IMR-90 (cell line): ENCODE measurements at regions not wholly inside any gene's neighbourhood (a gene's known extent, or its start where the extent isn't known, plus 50 kb on each side); places are given as distances from the start of the nearest gene placed in this dataset.

Experiments
- ATAC-seq: fragments of 200-7000 bp; cut with Tn5 transposase; 2 replicates; pipeline ENCODE4 v1.9.1; 2020; ENCODE audit warnings: low read depth, mild to moderate bottlenecking, moderate library complexity
- BruUV-seq: library from RNA; stranded (reverse); fragments of 400-500 nt; replicated peaks from 2 replicates; lab custom pipeline; 2021; lab: Mats Ljungman, UMichigan
- CTCF ChIA-PET: fragments of 300-600 bp; formaldehyde crosslinking; extraction: SDS; loops from one replicate; lab custom pipeline; 2021; ENCODE audit warnings: antibody characterized with exemption; lab: Yijun Ruan, JAX
- POLR2A ChIA-PET: fragments of 300-600 bp; sonication (Branson Sonifier 250); formaldehyde crosslinking; loops from one replicate; lab custom pipeline; 2022; ENCODE audit warnings: antibody characterized with exemption; ENCODE audit not compliant: unreplicated experiment; lab: Charles Lee
- DNase-seq: peaks from one replicate; pipeline ENCODE4 v3.0.0; 2013
- H2AFZ ChIP-seq: replicated peaks from 2 replicates; pipeline ENCODE3; 2013; ENCODE audit warnings: low read length, mild to moderate bottlenecking; ENCODE audit not compliant: poor library complexity
- H2AK5ac ChIP-seq: 2 replicates; pipeline ENCODE4 v1.6.1; 2013; ENCODE audit warnings: low read depth, low read length, inconsistent platforms
- H2AK9ac ChIP-seq: replicated peaks from 2 replicates; pipeline ENCODE3; 2013; ENCODE audit warnings: mild to moderate bottlenecking, low read depth, low read length, moderate library complexity; ENCODE audit not compliant: poor library complexity
- H2BK120ac ChIP-seq: 2 replicates; pipeline ENCODE4 v1.6.1; 2013; ENCODE audit warnings: low read depth, low read length, inconsistent platforms
- H2BK15ac ChIP-seq: 3 replicates; pipeline ENCODE4 v1.6.1; 2013; ENCODE audit warnings: low read depth, low read length, inconsistent platforms
- H2BK20ac ChIP-seq: 2 replicates; pipeline ENCODE4 v1.6.1; 2013; ENCODE audit warnings: low read depth, mild to moderate bottlenecking, inconsistent platforms, low read length, moderate library complexity
- H2BK5ac ChIP-seq: 2 replicates; pipeline ENCODE4 v1.6.1; 2013; ENCODE audit warnings: mild to moderate bottlenecking, low read depth, low read length, inconsistent platforms; ENCODE audit not compliant: poor library complexity, severe bottlenecking
- H3K14ac ChIP-seq: replicated peaks from 2 replicates; pipeline ENCODE4 v1.6.1; 2013; ENCODE audit warnings: low read depth, low read length, inconsistent platforms
- H3K18ac ChIP-seq: 2 replicates; pipeline ENCODE4 v1.6.1; 2013; ENCODE audit warnings: low read depth, low read length, control low read depth
- H3K23ac ChIP-seq: 2 replicates; pipeline ENCODE4 v1.6.1; 2013; ENCODE audit warnings: low read depth, low read length, inconsistent platforms
- H3K27ac ChIP-seq: 2 replicates; pipeline ENCODE4 v1.5.1; 2013; ENCODE audit warnings: mild to moderate bottlenecking, control low read depth, low read length; ENCODE audit not compliant: insufficient read depth
- H3K27me3 ChIP-seq: 2 replicates; pipeline ENCODE4 v1.6.1; 2013; ENCODE audit warnings: low read length; ENCODE audit not compliant: control insufficient read depth, insufficient read depth
- H3K36me3 ChIP-seq: 2 replicates; pipeline ENCODE4 v1.6.1; 2013; ENCODE audit warnings: low read length, mixed read lengths; ENCODE audit not compliant: control insufficient read depth, insufficient read depth
- H3K4ac ChIP-seq: 2 replicates; pipeline ENCODE4 v1.6.1; 2013; ENCODE audit warnings: low read depth, low read length, inconsistent platforms
- H3K4me1 ChIP-seq: 2 replicates; pipeline ENCODE4 v1.6.1; 2013; ENCODE audit warnings: low read length, mixed read lengths; ENCODE audit not compliant: control insufficient read depth, insufficient read depth
- H3K4me2 ChIP-seq: 2 replicates; pipeline ENCODE4 v1.6.1; 2013; ENCODE audit warnings: low read depth, mild to moderate bottlenecking, control low read depth, low read length, moderate library complexity
- H3K4me3 ChIP-seq: 2 replicates; pipeline ENCODE4 v1.5.1; 2013; ENCODE audit warnings: low read depth, mild to moderate bottlenecking, control low read depth, low read length, moderate library complexity; ENCODE audit not compliant: insufficient read depth
- H3K56ac ChIP-seq: 2 replicates; pipeline ENCODE4 v1.6.1; 2013; ENCODE audit warnings: low read length, inconsistent platforms; ENCODE audit not compliant: insufficient read depth; ENCODE audit errors: extremely low read depth
- H3K79me1 ChIP-seq, 2 experiments: 2 replicates each; pipeline ENCODE4 v1.6.1; 2013; ENCODE audit warnings: low read length in 2 of 2, inconsistent platforms in 1 of 2, low read depth in 1 of 2
- H3K9ac ChIP-seq: 2 replicates; pipeline ENCODE4 v1.6.1; 2013; ENCODE audit warnings: low read depth, low read length, control low read depth
- H3K9me1 ChIP-seq: 2 replicates; pipeline ENCODE4 v1.6.1; 2013; ENCODE audit warnings: low read length, inconsistent platforms; ENCODE audit not compliant: insufficient read depth
- H3K9me3 ChIP-seq: 2 replicates; pipeline ENCODE4 v1.6.1; 2013; ENCODE audit warnings: low read length; ENCODE audit not compliant: control insufficient read depth, insufficient read depth
- H4K20me1 ChIP-seq: 2 replicates; pipeline ENCODE4 v1.6.1; 2013; ENCODE audit warnings: low read length, inconsistent platforms; ENCODE audit not compliant: insufficient read depth
- H4K5ac ChIP-seq: 2 replicates; pipeline ENCODE4 v1.6.1; 2013; ENCODE audit warnings: mild to moderate bottlenecking, low read depth, low read length, control low read depth
- H4K8ac ChIP-seq, 2 experiments: 2 replicates each; pipeline ENCODE4 v1.6.1; 2013; ENCODE audit warnings: low read depth in 2 of 2, low read length in 2 of 2, control low read depth in 1 of 2, inconsistent platforms in 1 of 2
- H4K91ac ChIP-seq: 2 replicates; pipeline ENCODE4 v1.6.1; 2013; ENCODE audit warnings: low read depth, low read length, inconsistent platforms; ENCODE audit not compliant: insufficient read depth
- BHLHE40 ChIP-seq: fragments of 150-350 bp; IDR thresholded peaks from 2 replicates; pipeline ENCODE4 v1.6.1; 2016; ENCODE audit warnings: mild to moderate bottlenecking, low read depth, low read length
- CEBPB ChIP-seq: IDR thresholded peaks from 2 replicates; pipeline ENCODE4 v1.6.1; 2012; ENCODE audit warnings: low read depth, low read length, improper control_type of control experiment
- CHD1 ChIP-seq: IDR thresholded peaks from 2 replicates; pipeline ENCODE4 v1.6.1; 2012; ENCODE audit warnings: low read depth, low read length, improper control_type of control experiment
- FOS ChIP-seq: fragments of 150-350 bp; IDR thresholded peaks from 2 replicates; pipeline ENCODE4 v1.6.1; 2016; ENCODE audit warnings: low read depth, low read length
- POLR2A ChIP-seq: IDR thresholded peaks from 2 replicates; pipeline ENCODE4 v1.6.1; 2012; ENCODE audit warnings: mild to moderate bottlenecking, low read depth, low read length
- RAD21 ChIP-seq: IDR thresholded peaks from 2 replicates; pipeline ENCODE4 v1.6.1; 2012; ENCODE audit warnings: low read length, improper control_type of control experiment
- RFX5 ChIP-seq: IDR thresholded peaks from 2 replicates; pipeline ENCODE4 v1.8.0; 2012; ENCODE audit warnings: low read depth, mild to moderate bottlenecking, low read length, moderate library complexity
- SMC3 ChIP-seq: fragments of 150-350 bp; IDR thresholded peaks from 2 replicates; pipeline ENCODE4 v1.6.1; 2016; ENCODE audit warnings: low read depth, mild to moderate bottlenecking, antibody characterized with exemption, low read length, moderate library complexity
- WGBS, 2 experiments: methylation state at CpG; one replicate each; pipeline versions ENCODE4 v1.1.5 to v1.1.7; 2013; ENCODE audit warnings: missing lambda C conversion rate in 2 of 2; ENCODE audit not compliant: insufficient read length in 1 of 2; ENCODE audit errors: extremely low coverage in 2 of 2; 5-methylcytosine and 5-hydroxymethylcytosine counted together
- dilution Hi-C: fragments of 300-500 bp; cut with HindIII; formaldehyde crosslinking; loops from one replicate; pipeline ENCODE4 v1.14.3; 2018; ENCODE audit warnings: low sequenced_read_pairs; ENCODE audit not compliant: unreplicated experiment
- in situ Hi-C: fragments of 300-500 bp; cut with MboI; formaldehyde crosslinking; loops from 3 replicates; pipeline ENCODE4 v1.14.3; 2019; ENCODE audit warnings: low sequenced_read_pairs, inconsistent platforms, mixed read lengths
- intact Hi-C: fragments of 100-400 bp; cut with micrococcal nuclease; formaldehyde crosslinking; loops from 2 replicates; pipeline ENCODE4 v1.10.0; 2022
- TF ChIP-seq, protein P1 (sequence below): fragments of 150-350 bp; IDR thresholded peaks from 2 replicates; pipeline ENCODE4 v1.6.1; 2017; ENCODE audit warnings: mild to moderate bottlenecking, antibody characterized with exemption, low read length, low read depth

DNA sequence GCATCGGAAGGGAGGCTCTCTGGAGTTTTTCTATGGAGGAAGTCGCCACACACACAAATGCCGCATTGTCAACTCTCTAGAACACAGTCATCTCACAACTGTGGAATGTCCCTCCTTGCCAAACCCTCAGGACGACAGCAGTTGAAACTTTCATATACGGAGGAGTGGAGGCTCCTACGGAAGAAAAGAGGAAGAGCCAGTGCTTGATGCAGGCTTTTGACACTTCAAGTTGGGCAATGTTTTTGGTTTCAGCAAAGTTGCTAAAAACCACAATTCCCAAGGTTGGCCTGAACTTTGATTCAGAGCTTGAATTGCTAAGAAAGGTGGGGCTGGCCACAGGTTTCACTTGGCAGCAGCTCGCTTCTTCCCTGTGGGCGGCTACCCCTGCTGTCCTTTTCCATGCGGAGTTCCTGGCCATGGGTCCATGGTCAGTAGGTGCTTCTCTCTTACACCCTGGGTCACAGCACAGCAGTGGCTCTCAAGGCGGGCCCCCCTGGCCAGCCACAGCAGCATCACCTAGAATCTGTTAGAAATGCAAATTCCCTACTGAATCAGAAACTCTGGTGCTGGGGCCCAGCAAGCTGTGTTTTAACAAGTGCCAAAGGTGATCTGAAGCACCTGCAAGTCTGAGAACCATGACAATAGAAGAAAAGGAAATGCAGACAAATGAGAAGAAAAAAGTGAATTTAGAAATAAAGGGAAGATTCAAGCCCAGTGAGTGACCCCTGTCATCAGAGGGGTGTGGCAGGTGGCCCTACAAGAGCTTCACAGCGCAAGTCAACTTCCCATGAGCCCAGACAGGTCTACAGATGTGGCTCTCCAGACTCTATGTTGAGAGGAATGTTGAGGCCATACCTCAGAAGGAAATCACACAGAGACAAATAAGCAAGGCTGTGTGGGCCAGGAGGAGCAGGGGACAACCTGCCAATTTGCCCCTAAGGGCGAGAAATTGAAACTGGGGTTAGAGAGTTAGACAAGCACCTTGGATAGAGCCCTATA lies 856.4 kb downstream of the RNF144A start:
- H2AFZ ChIP-seq, result no peak overlapping the region
- no peak overlapping the region for H2BK5ac ChIP-seq
- dilution Hi-C loops, result no loop called here
- H3K4me1 ChIP-seq, result no peaks in the 10 kb centered on the region
- H3K9ac ChIP-seq, result no peak overlapping the region
- no peak overlapping the region for H2BK20ac ChIP-seq
- H3K18ac ChIP-seq, result no peak overlapping the region
- BruUV-seq, result no TSS peak
- in situ Hi-C loops, result no loop called here
- no peaks in the 10 kb centered on the region for H3K27me3 ChIP-seq
- ATAC-seq (no peak), DNase-seq (no peak)
- H4K20me1 ChIP-seq, result no peaks in the 10 kb centered on the region
- H3K4me3 ChIP-seq, result no peak overlapping the region
- no peak overlapping the region for H4K5ac ChIP-seq
- ChIA-PET POLR2A (no interaction called here), CTCF (no interaction called here)
- H3K14ac ChIP-seq, result no peak overlapping the region
- no peak overlapping the region for H2BK15ac ChIP-seq
- whole genome bisulfite sequencing, 2 experiments, result 67% methylated on average over 1 of the region's 12 CpGs; no CpG with 5 or more reads in 1 of the 2 experiments
- no peak overlapping the region for H3K27ac ChIP-seq
- no peaks in the 10 kb centered on the region; the same call in 1 of the 2 replicates for H3K9me3 ChIP-seq
- no peak overlapping the region for H2BK120ac ChIP-seq
- H4K8ac ChIP-seq, result no peak overlapping the region
- no peak overlapping the region for H3K4ac ChIP-seq
- no peak overlapping the region for H4K91ac ChIP-seq
- H2AK5ac ChIP-seq, result no peak overlapping the region
- no peak overlapping the region for H3K4me2 ChIP-seq
- H2AK9ac ChIP-seq, result no peak overlapping the region
- intact Hi-C loops, result no loop called here
- no peaks in the 10 kb centered on the region for H3K9me1 ChIP-seq
- no peaks in the 10 kb centered on the region for H3K79me1 ChIP-seq
- no peak overlapping the region for H3K56ac ChIP-seq
- no peaks in the 10 kb centered on the region for H3K36me3 ChIP-seq
- no peak overlapping the region for H3K23ac ChIP-seq
- TF ChIP-seq POLR2A (no peak), SMC3 (no peak), RFX5 (no peak), FOS (no peak), RAD21 (no peak), BHLHE40 (no peak), CHD1 (no peak), CEBPB (no peak)
- TF ChIP-seq, protein P1, sequence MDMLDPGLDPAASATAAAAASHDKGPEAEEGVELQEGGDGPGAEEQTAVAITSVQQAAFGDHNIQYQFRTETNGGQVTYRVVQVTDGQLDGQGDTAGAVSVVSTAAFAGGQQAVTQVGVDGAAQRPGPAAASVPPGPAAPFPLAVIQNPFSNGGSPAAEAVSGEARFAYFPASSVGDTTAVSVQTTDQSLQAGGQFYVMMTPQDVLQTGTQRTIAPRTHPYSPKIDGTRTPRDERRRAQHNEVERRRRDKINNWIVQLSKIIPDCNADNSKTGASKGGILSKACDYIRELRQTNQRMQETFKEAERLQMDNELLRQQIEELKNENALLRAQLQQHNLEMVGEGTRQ, result no peak
